ENCODE measurements at regions not wholly inside any gene's neighbourhood (a gene's known extent, or its start where the extent isn't known, plus 50 kb on each side); places are given as distances from the start of the nearest gene placed in this dataset.

- DNase-seq (ENCODE audit: low spot score) = no peak
Measured at GRCh38 chr6:2426561-2427340, 181.3 kb upstream of the GMDS start.

GRCh38 chr6:2416128-2416712, 170.8 kb upstream of the GMDS start:
- no peak for DNase-seq (ENCODE audit: low spot score)

- DNase-seq (ENCODE audit: low spot score) = no peak
Measured at GRCh38 chr6:2414885-2415547, 169.6 kb upstream of the GMDS start.

- no peak for DNase-seq (ENCODE audit: low spot score)
Measured at GRCh38 chr6:2412731-2413130, 167.3 kb upstream of the GMDS start.

- DNase-seq (ENCODE audit: low spot score) = no peak
Measured at GRCh38 chr6:2410656-2411380, 165.4 kb upstream of the GMDS start.

- no peak for DNase-seq (ENCODE audit: low spot score)
Measured at GRCh38 chr6:2407525-2407924, 162.1 kb upstream of the GMDS start.

- DNase-seq (ENCODE audit: low spot score) = no peak
Measured at GRCh38 chr6:2404211-2404929, 159.0 kb upstream of the GMDS start.

GRCh38 chr6:2403546-2403945, 158.1 kb upstream of the GMDS start:
- DNase-seq (ENCODE audit: low spot score) = no peak

- no peak for DNase-seq (ENCODE audit: low spot score)
Measured at GRCh38 chr6:2396846-2397630, 151.6 kb upstream of the GMDS start.

- no peak for DNase-seq (ENCODE audit: low spot score)
Measured at GRCh38 chr6:2396042-2396657, 150.7 kb upstream of the GMDS start.

- DNase-seq (ENCODE audit: low spot score) = no peak
Measured at GRCh38 chr6:2388554-2389324, 143.3 kb upstream of the GMDS start.

- DNase-seq (ENCODE audit: low spot score) = peak; percentile 11
Measured at GRCh38 chr6:2387445-2387844, 142.0 kb upstream of the GMDS start.

GRCh38 chr6:2385471-2385983, 140.1 kb upstream of the GMDS start:
- DNase-seq (ENCODE audit: low spot score) = no peak

- no peak for DNase-seq (ENCODE audit: low spot score)
Measured at GRCh38 chr6:2384528-2384927, 139.1 kb upstream of the GMDS start.

- no peak for DNase-seq (ENCODE audit: low spot score)
Measured at GRCh38 chr6:2381872-2382661, 136.7 kb upstream of the GMDS start.

- peak; percentile 50 for DNase-seq (ENCODE audit: low spot score)
Measured at GRCh38 chr6:2378891-2379652, 133.7 kb upstream of the GMDS start.

- no peak for DNase-seq (ENCODE audit: low spot score)
Measured at GRCh38 chr6:2378046-2378657, 132.7 kb upstream of the GMDS start.
